GM23338 (cell line): ENCODE measurements at regions not wholly inside any gene's neighbourhood (a gene's known extent, or its start where the extent isn't known, plus 50 kb on each side); places are given as distances from the start of the nearest gene placed in this dataset.

ENCODE experiments used
- ATAC-seq: fragments of 200-7000 bp; cut with Tn5 transposase; 3 replicates; pipeline ENCODE4 v1.9.1; 2020
- DNase-seq: peaks from one replicate; pipeline ENCODE4 v3.0.0-alpha.2; 2015; ENCODE audit warnings: low spot score
- H2AFZ ChIP-seq: fragments of 200-600 bp; sonication (generic); 2 replicates; pipeline ENCODE4 v1.8.0; 2016; ENCODE audit warnings: antibody characterized with exemption, mild to moderate bottlenecking, moderate library complexity
- H3F3A ChIP-seq: fragments of 200-600 bp; sonication (generic); replicated peaks from 2 replicates; pipeline ENCODE4 v1.8.0; 2017; ENCODE audit warnings: antibody characterized with exemption, mixed run types, low read depth
- H3K27ac ChIP-seq: fragments of 200-600 bp; sonication (generic); 2 replicates; pipeline ENCODE4 v1.6.1; 2016; ENCODE audit warnings: low read depth
- H3K27me3 ChIP-seq: fragments of 200-600 bp; sonication (generic); 2 replicates; pipeline ENCODE4 v1.8.0; 2016; ENCODE audit warnings: mild to moderate bottlenecking, mixed run types, moderate library complexity; ENCODE audit not compliant: insufficient read depth
- H3K36me3 ChIP-seq: fragments of 200-600 bp; sonication (generic); 2 replicates; pipeline ENCODE4 v1.8.0; 2016; ENCODE audit warnings: mild to moderate bottlenecking; ENCODE audit not compliant: insufficient read depth
- H3K4me1 ChIP-seq: fragments of 200-600 bp; sonication (generic); 2 replicates; pipeline ENCODE4 v1.8.0; 2016; ENCODE audit warnings: mild to moderate bottlenecking, moderate library complexity; ENCODE audit not compliant: insufficient read depth
- H3K4me2 ChIP-seq: fragments of 200-600 bp; sonication (generic); 2 replicates; pipeline ENCODE4 v1.7.1; 2017; ENCODE audit warnings: mixed run types
- H3K4me3 ChIP-seq: fragments of 200-600 bp; sonication (generic); 2 replicates; pipeline ENCODE4 v1.6.1; 2016; ENCODE audit warnings: mixed run types
- H3K79me2 ChIP-seq: fragments of 200-600 bp; sonication (generic); replicated peaks from 2 replicates; pipeline ENCODE4 v1.8.0; 2017; ENCODE audit warnings: mild to moderate bottlenecking; ENCODE audit not compliant: insufficient read depth
- H3K9me2 ChIP-seq: fragments of 200-600 bp; sonication (generic); 2 replicates; pipeline ENCODE4 v1.8.0; 2017; ENCODE audit not compliant: insufficient read depth
- H4K20me1 ChIP-seq: fragments of 200-600 bp; sonication (generic); replicated peaks from 2 replicates; pipeline ENCODE4 v1.8.0; 2017; ENCODE audit warnings: mild to moderate bottlenecking; ENCODE audit not compliant: insufficient read depth
- H3K27ac Mint-ChIP-seq: 2 replicates; pipeline ENCODE4 v1.8.0; 2020; ENCODE audit warnings: inconsistent platforms, mild to moderate bottlenecking, moderate library complexity, mixed read lengths
- H3K27me3 Mint-ChIP-seq: 3 replicates; pipeline ENCODE4 v1.8.0; 2022; ENCODE audit warnings: low read depth, mild to moderate bottlenecking, moderate library complexity, mixed read lengths, inconsistent platforms; ENCODE audit not compliant: insufficient read depth, poor library complexity
- H3K36me3 Mint-ChIP-seq: 3 replicates; pipeline ENCODE4 v1.8.0; 2021; ENCODE audit warnings: low read depth, mild to moderate bottlenecking, inconsistent platforms, moderate library complexity, mixed read lengths
- H3K4me1 Mint-ChIP-seq: 3 replicates; pipeline ENCODE4 v1.8.0; 2020; ENCODE audit warnings: mild to moderate bottlenecking, inconsistent platforms, mixed read lengths
- H3K4me3 Mint-ChIP-seq: 3 replicates; pipeline ENCODE4 v1.8.0; 2021; ENCODE audit warnings: moderate library complexity, mild to moderate bottlenecking, inconsistent platforms, mixed read lengths
- H3K9me3 Mint-ChIP-seq: 3 replicates; pipeline ENCODE4 v1.8.0; 2020; ENCODE audit warnings: moderate library complexity, mild to moderate bottlenecking, inconsistent platforms, mixed read lengths
- TF ChIP-seq, protein P1 (sequence below): fragments of 250-450 bp; sonication (Bioruptor Pico); IDR thresholded peaks from 2 replicates; pipeline ENCODE4 v1.5.0; 2020; ENCODE audit warnings: mild to moderate bottlenecking, moderate library complexity
- TF ChIP-seq, protein P2 (sequence below), 2 experiments: fragments of 200-600 bp in 1 of 2; sonication (generic) in 1 of 2; conservative IDR thresholded peaks; 2 replicates each; pipeline versions ENCODE4 v1.5.1 to v1.6.1; 2016 to 2017; ENCODE audit warnings: antibody characterized with exemption in 2 of 2, low read depth in 2 of 2, mild to moderate bottlenecking in 2 of 2, moderate library complexity in 1 of 2

DNA sequence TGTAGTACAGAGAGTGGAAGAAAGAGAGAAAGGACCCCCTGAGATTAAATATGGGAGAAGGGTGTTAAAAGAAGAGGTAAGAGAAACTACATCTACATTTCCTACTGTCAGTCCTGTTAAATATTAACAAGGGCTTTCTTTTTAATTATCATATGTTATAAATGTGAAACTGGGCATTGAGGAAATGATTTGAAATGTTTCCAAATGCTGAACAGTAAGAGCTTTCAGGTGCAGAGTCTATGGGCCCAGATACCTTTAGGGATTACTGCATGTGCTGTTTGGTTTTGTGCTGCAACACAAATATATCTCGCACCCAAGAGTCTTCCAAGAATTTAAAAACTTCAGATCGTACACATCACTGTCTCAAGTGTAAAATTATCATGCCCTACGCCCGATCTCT, 176.3 kb downstream of the RBM26 start (continued):
- TF ChIP-seq, protein P1, sequence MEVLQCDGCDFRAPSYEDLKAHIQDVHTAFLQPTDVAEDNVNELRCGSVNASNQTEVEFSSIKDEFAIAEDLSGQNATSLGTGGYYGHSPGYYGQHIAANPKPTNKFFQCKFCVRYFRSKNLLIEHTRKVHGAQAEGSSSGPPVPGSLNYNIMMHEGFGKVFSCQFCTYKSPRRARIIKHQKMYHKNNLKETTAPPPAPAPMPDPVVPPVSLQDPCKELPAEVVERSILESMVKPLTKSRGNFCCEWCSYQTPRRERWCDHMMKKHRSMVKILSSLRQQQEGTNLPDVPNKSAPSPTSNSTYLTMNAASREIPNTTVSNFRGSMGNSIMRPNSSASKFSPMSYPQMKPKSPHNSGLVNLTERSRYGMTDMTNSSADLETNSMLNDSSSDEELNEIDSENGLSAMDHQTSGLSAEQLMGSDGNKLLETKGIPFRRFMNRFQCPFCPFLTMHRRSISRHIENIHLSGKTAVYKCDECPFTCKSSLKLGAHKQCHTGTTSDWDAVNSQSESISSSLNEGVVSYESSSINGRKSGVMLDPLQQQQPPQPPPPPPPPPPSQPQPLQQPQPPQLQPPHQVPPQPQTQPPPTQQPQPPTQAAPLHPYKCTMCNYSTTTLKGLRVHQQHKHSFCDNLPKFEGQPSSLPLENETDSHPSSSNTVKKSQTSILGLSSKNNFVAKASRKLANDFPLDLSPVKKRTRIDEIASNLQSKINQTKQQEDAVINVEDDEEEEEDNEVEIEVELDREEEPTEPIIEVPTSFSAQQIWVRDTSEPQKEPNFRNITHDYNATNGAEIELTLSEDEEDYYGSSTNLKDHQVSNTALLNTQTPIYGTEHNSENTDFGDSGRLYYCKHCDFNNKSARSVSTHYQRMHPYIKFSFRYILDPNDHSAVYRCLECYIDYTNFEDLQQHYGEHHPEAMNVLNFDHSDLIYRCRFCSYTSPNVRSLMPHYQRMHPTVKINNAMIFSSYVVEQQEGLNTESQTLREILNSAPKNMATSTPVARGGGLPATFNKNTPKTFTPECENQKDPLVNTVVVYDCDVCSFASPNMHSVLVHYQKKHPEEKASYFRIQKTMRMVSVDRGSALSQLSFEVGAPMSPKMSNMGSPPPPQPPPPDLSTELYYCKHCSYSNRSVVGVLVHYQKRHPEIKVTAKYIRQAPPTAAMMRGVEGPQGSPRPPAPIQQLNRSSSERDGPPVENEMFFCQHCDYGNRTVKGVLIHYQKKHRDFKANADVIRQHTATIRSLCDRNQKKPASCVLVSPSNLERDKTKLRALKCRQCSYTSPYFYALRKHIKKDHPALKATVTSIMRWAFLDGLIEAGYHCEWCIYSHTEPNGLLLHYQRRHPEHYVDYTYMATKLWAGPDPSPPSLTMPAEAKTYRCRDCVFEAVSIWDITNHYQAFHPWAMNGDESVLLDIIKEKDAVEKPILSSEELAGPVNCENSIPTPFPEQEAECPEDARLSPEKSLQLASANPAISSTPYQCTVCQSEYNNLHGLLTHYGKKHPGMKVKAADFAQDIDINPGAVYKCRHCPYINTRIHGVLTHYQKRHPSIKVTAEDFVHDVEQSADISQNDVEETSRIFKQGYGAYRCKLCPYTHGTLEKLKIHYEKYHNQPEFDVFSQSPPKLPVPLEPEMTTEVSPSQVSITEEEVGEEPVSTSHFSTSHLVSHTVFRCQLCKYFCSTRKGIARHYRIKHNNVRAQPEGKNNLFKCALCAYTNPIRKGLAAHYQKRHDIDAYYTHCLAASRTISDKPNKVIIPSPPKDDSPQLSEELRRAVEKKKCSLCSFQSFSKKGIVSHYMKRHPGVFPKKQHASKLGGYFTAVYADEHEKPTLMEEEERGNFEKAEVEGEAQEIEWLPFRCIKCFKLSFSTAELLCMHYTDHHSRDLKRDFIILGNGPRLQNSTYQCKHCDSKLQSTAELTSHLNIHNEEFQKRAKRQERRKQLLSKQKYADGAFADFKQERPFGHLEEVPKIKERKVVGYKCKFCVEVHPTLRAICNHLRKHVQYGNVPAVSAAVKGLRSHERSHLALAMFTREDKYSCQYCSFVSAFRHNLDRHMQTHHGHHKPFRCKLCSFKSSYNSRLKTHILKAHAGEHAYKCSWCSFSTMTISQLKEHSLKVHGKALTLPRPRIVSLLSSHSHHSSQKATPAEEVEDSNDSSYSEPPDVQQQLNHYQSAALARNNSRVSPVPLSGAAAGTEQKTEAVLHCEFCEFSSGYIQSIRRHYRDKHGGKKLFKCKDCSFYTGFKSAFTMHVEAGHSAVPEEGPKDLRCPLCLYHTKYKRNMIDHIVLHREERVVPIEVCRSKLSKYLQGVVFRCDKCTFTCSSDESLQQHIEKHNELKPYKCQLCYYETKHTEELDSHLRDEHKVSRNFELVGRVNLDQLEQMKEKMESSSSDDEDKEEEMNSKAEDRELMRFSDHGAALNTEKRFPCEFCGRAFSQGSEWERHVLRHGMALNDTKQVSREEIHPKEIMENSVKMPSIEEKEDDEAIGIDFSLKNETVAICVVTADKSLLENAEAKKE (CRISPR knock-in tag), result no peak

DNA sequence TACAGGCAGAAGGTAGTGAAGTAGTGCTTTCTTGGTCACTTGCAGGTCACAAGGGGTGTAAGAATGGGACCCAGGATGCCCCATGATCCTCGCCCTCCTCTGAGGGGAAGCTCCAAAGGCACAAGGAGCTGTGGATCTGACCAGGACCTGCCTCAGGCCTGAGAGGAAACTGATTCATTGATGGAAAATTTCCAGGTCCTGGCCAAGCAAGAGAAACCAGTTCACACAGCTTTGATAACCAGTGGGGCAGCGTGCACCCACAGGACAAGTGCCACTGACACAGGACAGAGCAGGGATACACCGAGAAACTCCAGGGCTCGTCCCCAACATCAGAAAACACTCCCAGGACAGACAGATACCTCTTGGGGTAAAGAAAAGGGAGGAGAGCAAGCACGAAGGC, 177.1 kb downstream of the RBM26 start:
- H3K36me3 Mint-ChIP-seq, result no peaks in the 10 kb centered on the region
- peak overlapping the region; percentile 52 for H2AFZ ChIP-seq
- TF ChIP-seq, protein P2, sequence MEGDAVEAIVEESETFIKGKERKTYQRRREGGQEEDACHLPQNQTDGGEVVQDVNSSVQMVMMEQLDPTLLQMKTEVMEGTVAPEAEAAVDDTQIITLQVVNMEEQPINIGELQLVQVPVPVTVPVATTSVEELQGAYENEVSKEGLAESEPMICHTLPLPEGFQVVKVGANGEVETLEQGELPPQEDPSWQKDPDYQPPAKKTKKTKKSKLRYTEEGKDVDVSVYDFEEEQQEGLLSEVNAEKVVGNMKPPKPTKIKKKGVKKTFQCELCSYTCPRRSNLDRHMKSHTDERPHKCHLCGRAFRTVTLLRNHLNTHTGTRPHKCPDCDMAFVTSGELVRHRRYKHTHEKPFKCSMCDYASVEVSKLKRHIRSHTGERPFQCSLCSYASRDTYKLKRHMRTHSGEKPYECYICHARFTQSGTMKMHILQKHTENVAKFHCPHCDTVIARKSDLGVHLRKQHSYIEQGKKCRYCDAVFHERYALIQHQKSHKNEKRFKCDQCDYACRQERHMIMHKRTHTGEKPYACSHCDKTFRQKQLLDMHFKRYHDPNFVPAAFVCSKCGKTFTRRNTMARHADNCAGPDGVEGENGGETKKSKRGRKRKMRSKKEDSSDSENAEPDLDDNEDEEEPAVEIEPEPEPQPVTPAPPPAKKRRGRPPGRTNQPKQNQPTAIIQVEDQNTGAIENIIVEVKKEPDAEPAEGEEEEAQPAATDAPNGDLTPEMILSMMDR (conservative IDR thresholded peaks at IDR 0.05; ENCODE audit: low read depth in 2 of 2), result no peak

More for the DNA sequence above, 177.1 kb downstream of the RBM26 start:
- no peaks in the 10 kb centered on the region for H4K20me1 ChIP-seq
- ATAC-seq, result no peak
- no peaks in the 10 kb centered on the region for H3K27me3 ChIP-seq
- peaks cover 4% of the 10 kb centered on the region; the same call in 1 of the 2 replicates for H3K4me1 ChIP-seq
- no peak for DNase-seq
- H3K27ac Mint-ChIP-seq, result no peak overlapping the region
- H3K4me3 ChIP-seq, result no peak overlapping the region
- no peaks in the 10 kb centered on the region for H3K79me2 ChIP-seq
- peaks cover 13% of the 10 kb centered on the region for H3K4me1 Mint-ChIP-seq
- H3K9me2 ChIP-seq, result no peaks in the 10 kb centered on the region
- H3K27ac ChIP-seq, result no peak overlapping the region
- H3K4me2 ChIP-seq, result no peak overlapping the region
- H3K9me3 Mint-ChIP-seq, result no peaks in the 10 kb centered on the region
- H3F3A ChIP-seq, result no peaks in the 10 kb centered on the region
- no peaks in the 10 kb centered on the region for H3K36me3 ChIP-seq
- no peak overlapping the region for H3K4me3 Mint-ChIP-seq
- no peaks in the 10 kb centered on the region for H3K27me3 Mint-ChIP-seq
